GM21619 (cell line): ENCODE measurements at regions not wholly inside any gene's neighbourhood (a gene's known extent, or its start where the extent isn't known, plus 50 kb on each side); places are given as distances from the start of the nearest gene placed in this dataset.
"Not testable (repeated sequence)": the region's sequence is repeated elsewhere in the genome, so short reads cannot be mapped to it uniquely, and the experiment has no call there.

Source experiments
- ATAC-seq: cut with Tn5 transposase; IDR thresholded peaks from one replicate; pipeline ENCODE4 v1.9.1; 2021; ENCODE audit not compliant: unreplicated experiment

GRCh38 chr4:111228874-111229273 lies 606.0 kb upstream of the PITX2 start:
- ATAC-seq = no peak

DNA sequence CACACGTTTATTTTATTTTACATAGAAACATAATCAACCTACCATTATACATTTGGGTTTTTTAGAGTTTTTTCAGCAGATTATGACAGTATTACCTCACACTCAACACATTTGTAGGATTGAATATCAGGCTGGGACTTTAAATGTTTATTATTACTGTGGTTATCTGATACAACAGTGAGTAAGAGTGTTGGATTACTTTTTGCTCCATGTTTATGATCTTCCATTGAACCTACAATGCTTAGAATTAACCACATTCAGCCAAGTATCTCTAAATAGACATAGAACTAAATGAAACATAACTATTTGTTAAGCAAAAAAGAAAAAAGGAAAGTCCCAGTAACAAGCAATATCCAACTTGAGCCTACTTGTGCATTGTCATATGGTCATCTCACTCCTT lies 607.4 kb upstream of the PITX2 start:
- ATAC-seq = no peak

DNA sequence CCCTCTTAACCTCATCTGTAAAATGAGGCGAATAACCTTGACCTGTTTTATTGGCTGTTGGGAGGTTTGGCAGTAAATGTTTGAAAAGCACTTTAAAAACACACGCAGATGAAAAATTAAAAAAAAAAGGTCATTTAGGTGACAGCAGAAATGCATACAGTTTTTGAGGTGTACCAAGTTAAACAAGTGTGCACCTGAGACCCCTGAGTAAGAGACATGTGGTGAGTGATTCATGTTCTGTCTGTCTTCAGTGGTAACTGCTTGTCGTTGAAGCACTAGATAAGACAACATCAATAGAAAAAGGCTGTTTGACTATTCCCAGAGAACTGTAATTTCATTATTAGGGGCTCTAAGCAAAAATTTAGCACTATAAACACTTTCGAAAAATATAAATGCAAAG lies 608.4 kb upstream of the PITX2 start:
- ATAC-seq = no peak

DNA sequence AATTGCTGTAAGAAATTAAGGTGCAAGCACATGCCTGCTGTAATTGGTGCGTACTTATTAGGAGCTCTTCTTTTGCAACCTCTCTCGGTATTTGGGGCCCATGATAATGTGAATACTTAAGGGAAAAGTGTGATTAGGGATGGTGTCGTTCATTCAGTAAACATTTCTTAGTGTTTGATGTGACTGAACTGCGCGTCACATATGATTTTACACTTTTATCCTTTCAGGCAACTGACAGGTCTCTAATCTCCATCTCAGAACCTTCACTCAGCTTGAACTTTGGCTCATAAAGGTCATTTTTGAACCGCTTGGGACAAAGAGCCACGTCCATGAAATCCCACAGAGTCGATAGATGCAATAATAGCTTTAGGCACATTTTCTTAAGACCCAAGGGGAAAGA lies 612.1 kb upstream of the PITX2 start:
- no peak for ATAC-seq

DNA sequence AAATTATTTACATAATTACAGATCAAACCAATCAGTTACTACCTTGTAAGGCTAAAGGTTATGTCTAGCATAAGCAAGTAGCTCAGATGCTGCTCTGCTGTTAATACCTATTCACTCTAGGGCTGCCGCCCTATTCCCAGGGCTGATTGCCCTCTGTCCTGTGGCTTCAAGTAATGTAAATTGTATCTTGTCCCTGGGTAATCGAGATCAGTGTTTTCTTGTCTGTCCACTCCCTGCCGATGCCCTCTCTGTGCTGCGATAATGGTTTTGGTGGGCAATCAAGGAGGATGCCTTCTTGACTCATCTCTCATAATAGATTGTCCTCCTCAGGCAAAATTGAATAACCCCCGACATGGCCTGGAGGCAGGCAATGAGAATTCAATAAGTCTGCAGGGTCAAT lies 641.0 kb upstream of the PITX2 start:
- ATAC-seq = no peak

DNA sequence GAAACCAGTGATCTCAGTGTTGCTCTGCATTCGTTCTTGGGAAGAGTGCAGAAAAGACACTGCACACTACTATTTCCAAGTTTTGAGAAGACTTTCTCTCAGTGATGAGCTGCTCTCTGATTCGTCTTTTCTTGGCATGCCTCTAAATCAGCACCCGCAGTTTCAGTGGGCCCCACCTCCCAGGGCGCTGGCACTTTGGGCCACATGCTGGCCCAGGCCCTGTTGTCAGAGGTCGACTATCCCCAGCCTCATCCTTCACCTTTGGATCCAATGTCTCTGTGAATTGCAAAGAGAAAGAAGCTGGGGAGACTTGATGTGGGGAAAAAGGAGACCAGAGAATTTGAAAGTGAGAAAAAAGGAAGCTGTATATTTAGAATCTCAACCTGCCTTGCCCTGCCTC lies 644.1 kb upstream of the PITX2 start:
- no peak for ATAC-seq

DNA sequence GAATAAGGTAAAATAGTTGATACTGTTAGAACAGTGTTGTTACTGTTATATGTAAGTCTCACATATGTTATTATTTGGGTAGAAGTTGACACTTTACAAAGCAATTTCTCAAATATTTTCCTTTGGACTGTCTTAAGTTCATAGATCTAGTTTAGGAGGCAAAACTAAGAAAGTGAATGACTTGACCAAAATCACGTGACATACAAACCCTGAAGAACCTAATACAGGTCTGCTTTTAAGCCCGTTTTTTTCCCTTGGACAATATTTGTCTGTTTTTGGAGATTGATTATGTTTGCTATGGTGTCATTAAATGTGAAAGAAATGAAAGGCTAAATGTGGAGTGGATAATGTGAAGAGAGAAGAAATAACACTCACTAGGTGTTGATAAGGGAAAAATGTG lies 644.9 kb upstream of the PITX2 start:
- ATAC-seq = no peak

DNA sequence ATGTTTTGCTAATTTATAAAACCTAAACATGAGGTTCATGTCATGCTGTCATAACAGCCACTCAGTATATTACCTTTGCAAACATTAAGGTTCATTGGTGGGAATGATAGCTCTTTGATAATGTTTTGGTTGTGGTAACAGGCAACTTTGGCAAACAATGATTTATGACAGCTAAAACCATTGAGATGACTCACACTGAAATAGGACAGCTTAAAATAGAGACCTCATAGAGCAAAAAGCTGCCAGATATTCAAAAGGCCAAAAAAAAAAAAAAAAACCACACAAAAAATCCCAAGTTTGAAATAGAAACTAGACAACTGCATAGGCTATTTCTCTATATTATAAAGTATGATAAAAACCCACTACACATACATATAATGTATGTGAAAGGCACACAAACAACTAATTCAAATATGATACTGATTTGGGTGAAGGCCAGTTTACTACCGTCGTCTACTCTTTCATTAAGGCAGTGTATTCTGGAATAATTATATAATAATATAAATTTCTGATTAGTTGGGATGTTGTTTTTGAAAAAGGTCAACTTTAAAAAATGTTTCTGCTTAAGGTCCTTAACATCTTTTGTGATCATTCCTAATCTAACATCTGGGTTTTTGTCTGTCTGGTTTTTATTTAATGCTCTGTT lies 646.0 kb upstream of the PITX2 start:
- peak; percentile 44 for ATAC-seq

- ATAC-seq = no peak
Observed at GRCh38 chr4:111269439-111269838, 646.6 kb upstream of the PITX2 start.

GRCh38 chr4:111274060-111274459 lies 651.2 kb upstream of the PITX2 start:
- no peak for ATAC-seq

GRCh38 chr4:111274486-111274885 lies 651.6 kb upstream of the PITX2 start:
- no peak for ATAC-seq

GRCh38 chr4:111281219-111281618 lies 658.3 kb upstream of the PITX2 start:
- ATAC-seq = no peak

- no peak for ATAC-seq
Observed at GRCh38 chr4:111282035-111282434, 659.2 kb upstream of the PITX2 start.

- ATAC-seq = peak; percentile 84
Observed at GRCh38 chr4:111283066-111283677, 660.3 kb upstream of the PITX2 start.

DNA sequence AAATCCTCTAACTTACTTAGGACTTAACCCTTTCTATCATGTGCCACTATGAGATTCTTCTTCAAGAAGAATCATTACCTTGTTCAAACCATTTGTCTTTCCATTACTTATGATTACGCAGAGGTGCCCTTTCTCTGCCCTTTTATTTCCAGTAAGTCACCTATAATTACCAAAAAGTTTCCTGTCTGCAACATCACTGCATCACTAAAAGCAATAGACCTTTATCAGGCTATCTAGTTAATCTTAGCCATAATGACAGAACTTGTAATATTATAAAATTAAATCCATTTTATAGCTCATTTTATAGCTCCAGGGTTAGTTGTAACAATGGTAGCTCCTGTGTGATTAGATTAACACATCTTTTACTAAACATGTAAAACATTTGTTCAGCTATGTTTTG lies 673.6 kb upstream of the PITX2 start:
- no peak for ATAC-seq

- no peak for ATAC-seq
Observed at GRCh38 chr4:111303806-111304205, 680.9 kb upstream of the PITX2 start.

DNA sequence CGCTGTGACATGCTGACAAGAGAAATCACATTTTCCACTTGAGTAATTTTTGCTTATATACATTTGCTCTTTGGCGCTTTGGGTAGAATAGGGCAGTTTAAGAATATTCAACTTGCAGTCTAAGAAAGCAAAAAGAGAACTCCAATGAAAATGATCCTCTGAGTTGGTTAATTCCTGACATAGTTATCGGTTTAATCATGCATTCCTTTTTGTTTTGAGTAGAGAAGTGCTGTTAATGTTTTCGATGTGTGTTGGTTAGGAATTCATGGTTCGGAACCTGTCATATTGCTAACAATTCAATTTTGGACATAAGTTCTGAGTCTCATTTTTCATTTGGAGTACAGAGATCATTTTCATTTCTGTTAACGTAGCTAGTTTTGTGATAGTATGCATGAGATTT lies 700.6 kb upstream of the PITX2 start:
- ATAC-seq = no peak

- ATAC-seq = no peak
Observed at GRCh38 chr4:111323916-111324315, 701.0 kb upstream of the PITX2 start.

GRCh38 chr4:111326450-111326849 lies 703.6 kb upstream of the PITX2 start:
- ATAC-seq = no peak

DNA sequence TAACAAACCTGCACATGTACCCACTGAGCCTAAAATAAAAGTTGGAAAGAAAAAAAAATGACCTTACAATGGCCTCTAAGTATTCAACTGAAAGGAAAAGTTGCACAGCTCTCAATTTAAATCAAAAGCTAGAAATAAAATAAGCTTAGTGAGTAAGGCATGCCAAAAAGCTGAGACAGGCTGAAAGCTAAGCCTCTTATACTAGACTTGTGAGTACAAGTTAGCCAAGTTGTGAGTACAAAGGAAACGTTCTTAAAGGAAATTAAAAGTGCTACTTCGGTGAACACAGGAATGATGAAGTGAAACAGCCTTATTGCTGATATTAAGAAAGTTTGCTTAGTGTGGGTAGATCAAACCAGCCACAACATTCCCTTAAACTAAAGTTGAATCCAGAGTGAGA lies 707.9 kb upstream of the PITX2 start:
- no peak for ATAC-seq

GRCh38 chr4:111334361-111334760 lies 711.5 kb upstream of the PITX2 start:
- ATAC-seq = no peak

GRCh38 chr4:111337186-111337876 lies 714.5 kb upstream of the PITX2 start:
- ATAC-seq = not testable (repeated sequence)

GRCh38 chr4:111359602-111360001 lies 736.7 kb upstream of the PITX2 start:
- ATAC-seq = no peak
